Frontal cortex (tissue), 3 donors: ENCODE measurements at regions not wholly inside any gene's neighbourhood (a gene's known extent, or its start where the extent isn't known, plus 50 kb on each side); places are given as distances from the start of the nearest gene placed in this dataset.
A peak's percentile ranks its signal among the peaks of the same experiment; 100 is the strongest.

ENCODE experiments used
- DNase-seq, 2 donors: peaks; one replicate each; pipeline ENCODE4 v3.0.0; 2012; ENCODE audit warnings: low spot score in 2 of 2
- FAIRE-seq: peaks from 2 replicates; lab custom pipeline; 2012; peaks lifted over from hg19 to GRCh38; lab: Jason Lieb, UNC
- donor health status: control.
- donor health status: control.
- donor health status: control.

GRCh38 chr5:161960314-161960713, 107.3 kb upstream of the GABRG2 start:
- no peak for DNase-seq
- FAIRE-seq = no peak

GRCh38 chr5:161966564-161966963, 101.0 kb upstream of the GABRG2 start:
- peak in 1 of 2 donors; percentile 5 for DNase-seq
- no peak for FAIRE-seq

- FAIRE-seq (no peak), DNase-seq (no peak)
Observed at GRCh38 chr5:161975350-161975749, 92.2 kb upstream of the GABRG2 start.

GRCh38 chr5:161988077-161988476, 79.5 kb upstream of the GABRG2 start:
- FAIRE-seq (no peak), DNase-seq (no peak)
